Gastroesophageal sphincter (tissue), 3 donors: ENCODE measurements at regions not wholly inside any gene's neighbourhood (a gene's known extent, or its start where the extent isn't known, plus 50 kb on each side); places are given as distances from the start of the nearest gene placed in this dataset.

Experiments
- EP300 ChIP-seq: sonication (generic); formaldehyde crosslinking; IDR thresholded peaks from one replicate; pipeline ENCODE4 v1.6.1; 2017; ENCODE audit warnings: antibody characterized with exemption, mild to moderate bottlenecking
- POLR2A ChIP-seq, 2 donors: fragments of 450-650 bp; IDR thresholded peaks; one replicate each; pipeline ENCODE4 v1.6.1; 2017; ENCODE audit warnings: antibody characterized with exemption in 2 of 2, mild to moderate bottlenecking in 2 of 2, moderate library complexity in 1 of 2
- POLR2AphosphoS5 ChIP-seq: sonication (generic); formaldehyde crosslinking; IDR thresholded peaks from one replicate; pipeline ENCODE4 v1.6.1; 2017; ENCODE audit warnings: antibody characterized with exemption
- TF ChIP-seq, protein P1 (sequence below), 4 experiments: fragments of 200-600 bp in 2 of 4; fragments of 450-650 bp in 2 of 4; sonication (generic) in 1 of 4; IDR thresholded peaks; one replicate each; pipeline ENCODE4 v1.5.1; 2017 to 2019; ENCODE audit warnings: antibody characterized with exemption in 4 of 4, mild to moderate bottlenecking in 2 of 4, moderate library complexity in 2 of 4

DNA sequence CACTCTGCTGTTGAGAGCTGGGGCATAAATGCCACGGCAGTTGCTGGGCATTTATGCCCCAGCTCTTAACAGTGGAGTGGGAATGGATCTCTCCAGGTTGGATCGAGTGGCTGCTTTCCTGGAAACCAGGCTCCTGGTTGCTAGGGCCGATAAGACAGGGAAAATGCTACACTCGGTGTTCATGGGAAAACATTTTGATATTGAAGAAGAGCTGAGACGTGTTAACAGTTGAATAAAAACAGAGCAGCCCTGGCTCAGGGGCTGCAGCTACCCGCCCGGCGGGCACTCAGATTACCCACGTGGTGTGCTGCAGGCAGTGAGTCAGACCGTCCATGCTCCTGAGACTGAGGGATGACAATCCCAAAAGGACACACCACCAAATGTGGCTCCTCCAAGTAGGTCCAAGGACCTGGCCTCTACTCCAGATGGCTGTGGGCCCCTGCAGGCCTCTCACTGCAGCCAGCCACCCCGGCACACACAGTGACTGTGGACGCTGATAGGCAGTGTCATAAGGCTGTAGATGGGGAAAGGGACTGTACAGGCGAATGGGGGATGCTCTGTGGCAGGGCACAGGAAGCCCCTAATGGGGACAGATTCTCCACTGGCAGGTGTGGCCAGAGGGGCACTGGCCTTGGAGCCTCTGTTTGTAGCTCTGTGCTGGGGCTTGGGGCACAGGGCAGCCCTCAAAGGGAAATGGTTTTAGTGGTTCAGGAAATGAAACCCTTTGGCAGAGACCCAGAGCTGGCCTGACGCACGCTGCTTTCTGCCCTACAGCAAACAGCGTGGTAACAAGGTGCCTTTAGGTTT is 237.8 kb downstream of the LY86 start:
- TF ChIP-seq, protein P1, sequence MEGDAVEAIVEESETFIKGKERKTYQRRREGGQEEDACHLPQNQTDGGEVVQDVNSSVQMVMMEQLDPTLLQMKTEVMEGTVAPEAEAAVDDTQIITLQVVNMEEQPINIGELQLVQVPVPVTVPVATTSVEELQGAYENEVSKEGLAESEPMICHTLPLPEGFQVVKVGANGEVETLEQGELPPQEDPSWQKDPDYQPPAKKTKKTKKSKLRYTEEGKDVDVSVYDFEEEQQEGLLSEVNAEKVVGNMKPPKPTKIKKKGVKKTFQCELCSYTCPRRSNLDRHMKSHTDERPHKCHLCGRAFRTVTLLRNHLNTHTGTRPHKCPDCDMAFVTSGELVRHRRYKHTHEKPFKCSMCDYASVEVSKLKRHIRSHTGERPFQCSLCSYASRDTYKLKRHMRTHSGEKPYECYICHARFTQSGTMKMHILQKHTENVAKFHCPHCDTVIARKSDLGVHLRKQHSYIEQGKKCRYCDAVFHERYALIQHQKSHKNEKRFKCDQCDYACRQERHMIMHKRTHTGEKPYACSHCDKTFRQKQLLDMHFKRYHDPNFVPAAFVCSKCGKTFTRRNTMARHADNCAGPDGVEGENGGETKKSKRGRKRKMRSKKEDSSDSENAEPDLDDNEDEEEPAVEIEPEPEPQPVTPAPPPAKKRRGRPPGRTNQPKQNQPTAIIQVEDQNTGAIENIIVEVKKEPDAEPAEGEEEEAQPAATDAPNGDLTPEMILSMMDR (IDR thresholded peaks at IDR 0.05) = no peak
- TF ChIP-seq EP300 (no peak), POLR2A (IDR thresholded peaks at IDR 0.05) (no peak), POLR2AphosphoS5 (no peak)
